Colonic mucosa (tissue), 4 donors: ENCODE measurements at regions not wholly inside any gene's neighbourhood (a gene's known extent, or its start where the extent isn't known, plus 50 kb on each side); places are given as distances from the start of the nearest gene placed in this dataset.
"Not testable (repeated sequence)": the region's sequence is repeated elsewhere in the genome, so short reads cannot be mapped to it uniquely, and the experiment has no call there.

Experiments
- DNase-seq: peaks from one replicate; pipeline ENCODE4 v3.0.0-alpha.2; 2020
- H3K27ac ChIP-seq: fragments of 200-600 bp; one replicate; pipeline ENCODE4 v1.8.0; 2021
- H3K27me3 ChIP-seq: fragments of 200-600 bp; one replicate; pipeline ENCODE4 v1.8.0; 2021
- H3K36me3 ChIP-seq: fragments of 200-600 bp; one replicate; pipeline ENCODE4 v1.8.0; 2021
- H3K4me1 ChIP-seq: fragments of 200-600 bp; one replicate; pipeline ENCODE4 v1.8.0; 2021; ENCODE audit warnings: mild to moderate bottlenecking
- H3K4me3 ChIP-seq: fragments of 200-600 bp; one replicate; pipeline ENCODE4 v1.8.0; 2021
- H3K9ac ChIP-seq, 2 donors: one replicate each; pipeline ENCODE4 v1.7.0; 2013; ENCODE audit warnings: control low read depth in 2 of 2, low read depth in 2 of 2, low read length in 2 of 2
- H3K9me3 ChIP-seq: fragments of 200-600 bp; one replicate; pipeline ENCODE4 v1.8.0; 2021
- intact Hi-C: fragments of 100-400 bp; cut with DNase I; formaldehyde crosslinking; loops from one replicate; pipeline ENCODE4 v1.14.1; 2022
- TF ChIP-seq, protein P1 (sequence below): fragments of 200-600 bp; IDR thresholded peaks from one replicate; pipeline ENCODE4 v1.8.0; 2022; ENCODE audit warnings: antibody characterized with exemption, mild to moderate bottlenecking
- donor health status: healthy.
- donor health status: DM: no; HTN: no; CAD: no.
- donor health status: DM: no; HTN: no; CAD: no.

DNA sequence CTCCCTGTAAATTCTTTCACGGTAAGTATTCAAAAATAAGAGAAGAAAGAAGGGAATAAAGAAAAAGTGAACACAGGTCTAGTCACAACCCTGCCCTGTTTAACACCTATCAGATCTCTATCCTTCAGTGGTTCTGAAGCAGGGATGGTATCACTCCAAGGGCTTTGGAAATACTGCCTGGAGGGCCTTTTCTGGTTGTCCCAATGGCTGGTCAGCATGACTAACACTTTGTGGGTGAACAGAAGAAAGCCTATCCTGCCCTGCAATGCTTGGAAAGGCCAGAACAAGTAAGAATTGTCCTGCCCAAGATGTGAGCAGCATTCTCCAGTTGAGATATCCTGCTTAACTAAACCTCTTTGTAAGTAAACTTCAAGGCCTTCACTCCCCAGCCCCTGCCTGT, 124.9 kb downstream of the TMEM167A start:
- Histone ChIP-seq H3K36me3 (no peaks in the 10 kb centered on the region), H3K4me3 (no peak overlapping the region), H3K9me3 (no peaks in the 10 kb centered on the region), H3K9ac (no peak overlapping the region), H3K27ac (no peak overlapping the region), H3K27me3 (no peaks in the 10 kb centered on the region), H3K4me1 (no peaks in the 10 kb centered on the region)
- intact Hi-C loops, result no loop called here
- DNase-seq, result no peak
- TF ChIP-seq, protein P1, sequence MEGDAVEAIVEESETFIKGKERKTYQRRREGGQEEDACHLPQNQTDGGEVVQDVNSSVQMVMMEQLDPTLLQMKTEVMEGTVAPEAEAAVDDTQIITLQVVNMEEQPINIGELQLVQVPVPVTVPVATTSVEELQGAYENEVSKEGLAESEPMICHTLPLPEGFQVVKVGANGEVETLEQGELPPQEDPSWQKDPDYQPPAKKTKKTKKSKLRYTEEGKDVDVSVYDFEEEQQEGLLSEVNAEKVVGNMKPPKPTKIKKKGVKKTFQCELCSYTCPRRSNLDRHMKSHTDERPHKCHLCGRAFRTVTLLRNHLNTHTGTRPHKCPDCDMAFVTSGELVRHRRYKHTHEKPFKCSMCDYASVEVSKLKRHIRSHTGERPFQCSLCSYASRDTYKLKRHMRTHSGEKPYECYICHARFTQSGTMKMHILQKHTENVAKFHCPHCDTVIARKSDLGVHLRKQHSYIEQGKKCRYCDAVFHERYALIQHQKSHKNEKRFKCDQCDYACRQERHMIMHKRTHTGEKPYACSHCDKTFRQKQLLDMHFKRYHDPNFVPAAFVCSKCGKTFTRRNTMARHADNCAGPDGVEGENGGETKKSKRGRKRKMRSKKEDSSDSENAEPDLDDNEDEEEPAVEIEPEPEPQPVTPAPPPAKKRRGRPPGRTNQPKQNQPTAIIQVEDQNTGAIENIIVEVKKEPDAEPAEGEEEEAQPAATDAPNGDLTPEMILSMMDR, result no peak

DNA sequence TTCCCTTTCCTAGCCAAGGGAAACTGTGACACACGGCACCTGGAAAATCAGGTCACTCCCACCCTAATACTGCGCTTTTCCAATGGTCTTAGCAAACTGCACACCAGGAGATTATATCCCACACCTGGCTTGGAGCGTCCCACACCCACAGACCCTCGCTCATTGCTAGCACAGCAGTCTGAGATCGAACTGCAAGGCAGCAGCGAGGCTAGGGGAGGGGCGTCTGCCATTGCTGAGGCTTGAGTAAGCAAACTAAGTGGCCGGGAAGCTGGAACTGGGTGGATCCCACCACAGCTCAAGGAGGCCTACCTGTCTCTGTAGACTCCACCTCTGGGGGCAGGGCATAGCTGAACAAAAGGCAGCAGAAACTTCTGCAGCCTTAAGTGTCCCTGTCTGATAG, 132.9 kb downstream of the TMEM167A start:
- intact Hi-C loops, H3K4me3 ChIP-seq, H3K27ac ChIP-seq, H3K36me3 ChIP-seq, H3K9me3 ChIP-seq, H3K27me3 ChIP-seq, DNase-seq, H3K4me1 ChIP-seq, H3K9ac ChIP-seq: not testable (repeated sequence)

DNA sequence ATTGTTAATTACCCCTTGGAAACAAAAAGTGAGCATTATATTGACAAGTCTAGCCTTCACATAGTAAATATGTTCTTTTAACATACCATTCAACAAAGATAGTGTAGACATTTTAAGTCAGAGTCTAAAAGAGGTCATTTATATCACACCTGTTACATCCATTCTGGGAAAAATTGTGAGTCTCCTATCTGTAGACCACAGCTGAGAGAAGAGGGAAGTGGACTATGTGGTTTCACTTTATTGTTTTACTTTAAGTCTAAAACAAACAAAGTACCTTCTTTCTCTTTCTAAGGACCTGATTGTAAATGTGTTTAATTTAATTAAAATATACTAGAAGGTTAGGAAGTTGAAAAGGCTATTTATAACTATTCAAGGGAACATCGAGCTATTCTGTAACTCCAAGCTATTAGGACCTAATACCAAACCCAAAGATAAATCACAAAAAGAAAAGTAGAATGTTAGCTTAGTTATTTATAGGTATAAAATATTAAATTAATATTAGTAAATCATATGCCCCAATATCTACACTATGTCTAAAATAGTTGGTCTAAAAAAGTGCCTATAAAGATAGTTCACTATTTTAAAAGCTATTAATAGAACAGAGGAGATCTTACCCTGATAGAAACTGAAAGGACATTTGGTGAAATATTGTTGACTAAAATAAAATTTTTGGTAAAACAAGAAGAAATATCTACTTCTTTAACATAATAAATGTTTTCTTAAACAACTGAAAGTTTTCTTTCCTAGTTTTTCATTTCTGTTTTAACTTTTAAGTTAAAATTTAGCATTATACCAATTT, 134.9 kb downstream of the TMEM167A start:
- Histone ChIP-seq H3K9ac (no peak overlapping the region), H3K36me3 (no peaks in the 10 kb centered on the region), H3K4me3 (no peak overlapping the region), H3K4me1 (no peaks in the 10 kb centered on the region), H3K27ac (no peak overlapping the region), H3K27me3 (no peaks in the 10 kb centered on the region), H3K9me3 (no peaks in the 10 kb centered on the region)
- TF ChIP-seq, protein P1, result no peak
- intact Hi-C loops, result no loop called here
- DNase-seq, result no peak

DNA sequence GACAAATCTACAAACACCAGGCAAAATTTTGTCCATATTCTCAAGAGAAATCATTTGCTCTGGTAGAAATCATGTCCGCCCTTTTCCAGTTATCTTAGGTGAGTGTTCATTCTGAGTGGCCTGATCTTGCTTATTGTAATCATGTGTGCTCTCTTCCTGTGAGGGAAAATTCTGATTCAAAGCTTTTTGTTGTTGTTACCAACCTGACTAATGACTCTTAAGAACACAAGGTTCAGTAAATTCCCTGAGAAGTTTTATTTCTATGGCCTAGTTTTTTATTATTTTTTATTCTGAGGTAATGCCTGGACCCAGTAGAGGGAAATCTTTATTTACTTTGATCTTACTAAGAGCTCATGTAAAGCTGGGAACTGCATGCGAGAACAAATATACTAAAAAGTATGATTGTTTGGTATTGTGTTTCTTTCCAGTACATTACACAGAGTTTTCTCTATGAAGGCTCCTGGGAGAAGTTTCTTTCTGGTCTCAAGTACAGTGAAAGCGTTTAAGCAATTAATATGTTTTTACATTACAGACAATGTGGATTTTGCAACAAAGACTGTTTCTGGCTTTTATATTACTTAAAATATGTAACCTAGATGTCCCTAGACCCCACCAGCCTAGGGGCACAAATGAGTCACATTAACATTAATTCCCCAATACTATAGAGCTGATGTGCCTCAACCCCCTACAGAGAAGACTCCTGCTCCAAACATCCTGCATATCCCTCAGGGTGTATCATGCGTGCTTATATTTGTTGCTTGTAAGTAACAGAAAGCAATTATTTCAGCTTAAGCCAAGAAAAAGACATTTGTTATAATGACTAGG, 138.1 kb downstream of the TMEM167A start:
- no peaks in the 10 kb centered on the region for H3K9me3 ChIP-seq
- intact Hi-C loops, result no loop called here
- no peak overlapping the region for H3K27ac ChIP-seq
- no peak overlapping the region for H3K9ac ChIP-seq
- H3K36me3 ChIP-seq, result no peaks in the 10 kb centered on the region
- H3K4me1 ChIP-seq, result no peaks in the 10 kb centered on the region
- TF ChIP-seq, protein P1, result no peak
- H3K27me3 ChIP-seq, result no peaks in the 10 kb centered on the region
- no peak overlapping the region for H3K4me3 ChIP-seq
- DNase-seq, result no peak

DNA sequence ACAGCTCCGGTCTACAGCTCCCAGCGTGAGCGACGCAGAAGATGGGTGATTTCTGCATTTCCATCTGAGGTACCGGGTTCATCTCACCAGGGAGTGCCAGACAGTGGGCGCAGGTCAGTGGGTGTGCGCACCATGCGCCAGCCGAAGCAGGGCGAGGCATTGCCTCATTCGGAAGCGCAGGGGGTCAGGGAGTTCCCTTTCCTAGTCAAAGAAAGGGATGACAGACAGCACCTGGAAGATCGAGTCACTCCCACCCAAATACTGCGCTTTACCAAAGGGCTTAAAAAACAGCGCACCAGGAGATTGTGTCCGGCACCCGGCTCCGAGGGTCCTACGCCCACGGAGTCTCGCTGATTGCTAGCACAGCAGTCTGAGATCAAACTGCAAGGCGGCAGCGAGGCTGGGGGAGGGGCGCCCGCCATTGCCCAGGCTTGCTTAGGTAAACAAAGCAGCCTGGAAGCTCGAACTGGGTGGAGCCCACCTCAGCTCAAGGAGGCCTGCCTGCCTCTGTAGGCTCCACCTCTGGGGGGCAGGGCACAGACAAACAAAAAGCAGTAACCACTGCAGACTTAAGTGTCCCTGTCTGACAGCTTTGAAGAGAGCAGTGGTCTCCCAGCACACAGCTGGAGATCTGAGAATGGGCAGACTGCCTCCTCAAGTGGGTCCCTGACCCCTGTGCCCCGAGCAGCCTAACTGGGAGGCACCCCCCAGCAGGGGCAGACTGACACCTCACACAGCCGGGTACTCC, 144.5 kb downstream of the TMEM167A start:
- intact Hi-C loops, H3K4me3 ChIP-seq, H3K4me1 ChIP-seq, DNase-seq, H3K9ac ChIP-seq, H3K9me3 ChIP-seq, H3K27me3 ChIP-seq, H3K36me3 ChIP-seq, H3K27ac ChIP-seq: not testable (repeated sequence)

DNA sequence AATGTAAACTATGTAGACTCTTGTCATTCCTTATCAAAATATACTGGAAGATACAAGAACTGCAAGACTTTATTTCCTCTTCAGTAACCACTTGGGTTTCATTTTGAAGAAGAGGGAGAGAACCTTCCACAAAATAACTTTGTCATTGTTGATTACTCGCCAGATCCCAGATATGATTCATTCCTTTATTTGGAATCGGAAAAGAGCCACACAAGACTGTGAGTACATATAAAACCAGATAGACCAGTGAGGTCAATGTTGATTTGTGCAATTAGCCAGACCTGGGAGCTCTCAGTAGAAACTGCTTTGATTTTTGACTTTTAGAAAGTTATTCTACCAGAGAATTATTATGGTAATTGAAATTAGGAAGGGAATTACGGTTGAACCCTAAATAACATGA, 146.1 kb downstream of the TMEM167A start:
- no peak overlapping the region for H3K9ac ChIP-seq
- no peaks in the 10 kb centered on the region for H3K27me3 ChIP-seq
- no peaks in the 10 kb centered on the region for H3K36me3 ChIP-seq
- no peak overlapping the region for H3K4me3 ChIP-seq
- DNase-seq, result no peak
- H3K27ac ChIP-seq, result no peak overlapping the region
- TF ChIP-seq, protein P1, result no peak
- no peaks in the 10 kb centered on the region for H3K4me1 ChIP-seq
- H3K9me3 ChIP-seq, result no peaks in the 10 kb centered on the region
- intact Hi-C loops, result no loop called here
